ENCODE measurements at regions not wholly inside any gene's neighbourhood (a gene's known extent, or its start where the extent isn't known, plus 50 kb on each side); places are given as distances from the start of the nearest gene placed in this dataset.

- Histone ChIP-seq H4K20me1 (replicated peaks; ENCODE audit: control insufficient read depth, extremely low read depth, insufficient read depth, low read length) (no peaks in the 10 kb centered on the region), H3K9me3 (replicated peaks; ENCODE audit: control insufficient read depth, insufficient read depth, low read length) (no peaks in the 10 kb centered on the region), H3K27me3 (ENCODE audit: control insufficient read depth in 2 of 2, insufficient read depth in 2 of 2, low read length in 2 of 2) (peaks cover 0 to 4% of the 10 kb centered on the region in 2 experiments), H3K4me3 (replicated peaks in 1 of 3; ENCODE audit: insufficient read depth in 1 of 3, low read depth in 1 of 3, low read length in 3 of 3) (no peak overlapping the region), H3K4me1 (ENCODE audit: control insufficient read depth, extremely low read depth, insufficient read depth, low read length) (no peaks in the 10 kb centered on the region), H3K9ac (replicated peaks; ENCODE audit: extremely low read depth, insufficient read depth, low read length) (no peak overlapping the region), H3K36me3 (ENCODE audit: control insufficient read depth in 2 of 2, extremely low read depth in 1 of 2, insufficient read depth in 2 of 2, low read length in 2 of 2) (no peaks in the 10 kb centered on the region), H3K79me2 (ENCODE audit: control insufficient read depth, insufficient read depth, low read length) (no peaks in the 10 kb centered on the region), H2AFZ (ENCODE audit: low read depth, low read length) (no peak overlapping the region), H3K4me2 (ENCODE audit: insufficient read depth, low read length) (no peak overlapping the region), H3K27ac (ENCODE audit: insufficient read depth, low read depth, low read length) (no peak overlapping the region), H3K9me1 (replicated peaks; ENCODE audit: control insufficient read depth, extremely low read depth, insufficient read depth, low read length) (no peaks in the 10 kb centered on the region)
- dilution Hi-C loops (cut with MboI; ENCODE audit: extremely low pct_ligation_motif_present, low sequenced_read_pairs) (no loop called here), intact Hi-C loops (cut with micrococcal nuclease) (no loop called here)
- no peak for TF ChIP-seq FOS (IDR thresholded peaks at IDR 0.05; ENCODE audit: borderline replicate concordance, insufficient read depth, low read length)
- no peak for TF ChIP-seq CTCF (IDR thresholded peaks at IDR 0.05; ENCODE audit: extremely low read depth in 1 of 2, insufficient read depth in 1 of 2, low read depth in 1 of 2, low read length in 2 of 2)
- no peak for TF ChIP-seq JUN (IDR thresholded peaks at IDR 0.05; ENCODE audit: borderline replicate concordance, insufficient read depth, insufficient read length, low read depth)
- TF ChIP-seq POLR2A (IDR thresholded peaks at IDR 0.05; ENCODE audit: low read depth, low read length) = no peak
- TF ChIP-seq EZH2 (IDR thresholded peaks at IDR 0.05; ENCODE audit: borderline replicate concordance, low read depth, low read length, severe bottlenecking) = no peak
- TF ChIP-seq GATA2 (IDR thresholded peaks at IDR 0.05; ENCODE audit: insufficient read depth, insufficient read length, low read depth, low read length) = no peak
- TF ChIP-seq POLR2AphosphoS5 (IDR thresholded peaks at IDR 0.05; ENCODE audit: insufficient read depth, low read depth, low read length) = no peak
- no peak for TF ChIP-seq MYC (IDR thresholded peaks at IDR 0.05; ENCODE audit: low read depth, low read length)
- no TSS peak for BruUV-seq (replicated peaks)
- FAIRE-seq (no peak), DNase-seq (ENCODE audit: low read depth, low spot score) (no peak)
- CTCF ChIA-PET = no interaction called here
- POLR2A ChIA-PET = no interaction called here
These were observed 79.5 kb upstream of the ADRA1D start for GRCh38 chr20:4328541-4328940.
